ENCODE measurements at regions not wholly inside any gene's neighbourhood (a gene's known extent, or its start where the extent isn't known, plus 50 kb on each side); places are given as distances from the start of the nearest gene placed in this dataset.
A peak's percentile ranks its signal among the peaks of the same experiment; 100 is the strongest.

DNA sequence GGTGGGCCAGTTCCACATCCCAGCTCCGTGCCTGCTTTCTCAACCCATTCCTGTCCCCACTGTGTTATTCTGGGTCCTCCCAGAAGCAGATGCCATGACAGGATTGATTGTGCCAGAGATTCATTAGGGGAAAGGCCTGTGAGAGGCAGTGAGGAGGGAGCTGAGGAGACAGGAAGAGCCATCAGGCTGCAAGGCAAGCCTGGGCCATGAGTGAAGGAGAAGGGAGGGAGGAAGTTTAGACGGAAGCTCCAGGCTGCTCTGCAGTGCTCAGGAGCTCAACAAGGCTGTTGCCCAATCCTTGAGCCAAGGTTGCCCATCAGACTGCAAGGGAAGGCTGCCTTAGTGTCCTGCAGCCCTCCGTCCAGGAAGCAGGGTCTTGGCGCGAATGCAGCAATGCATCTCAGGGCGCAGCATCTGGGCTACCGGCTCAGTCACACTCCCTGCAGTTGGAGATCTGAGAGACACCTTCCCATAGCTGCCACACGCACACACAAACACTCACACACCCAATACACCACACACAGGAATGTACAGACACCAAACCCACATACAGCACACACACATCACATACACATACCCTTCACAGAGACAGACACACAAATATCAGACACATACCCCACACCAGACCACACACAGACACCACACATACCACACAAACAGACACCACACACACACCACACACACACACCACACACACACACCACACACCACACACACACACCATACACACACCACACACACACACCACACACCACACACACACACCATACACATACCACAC is 139.5 kb upstream of the NDUFV2 start:
- no peak for DNase-seq (ENCODE audit: low read depth, low spot score)
- H3K27ac ChIP-seq, result no peak overlapping the region

DNA sequence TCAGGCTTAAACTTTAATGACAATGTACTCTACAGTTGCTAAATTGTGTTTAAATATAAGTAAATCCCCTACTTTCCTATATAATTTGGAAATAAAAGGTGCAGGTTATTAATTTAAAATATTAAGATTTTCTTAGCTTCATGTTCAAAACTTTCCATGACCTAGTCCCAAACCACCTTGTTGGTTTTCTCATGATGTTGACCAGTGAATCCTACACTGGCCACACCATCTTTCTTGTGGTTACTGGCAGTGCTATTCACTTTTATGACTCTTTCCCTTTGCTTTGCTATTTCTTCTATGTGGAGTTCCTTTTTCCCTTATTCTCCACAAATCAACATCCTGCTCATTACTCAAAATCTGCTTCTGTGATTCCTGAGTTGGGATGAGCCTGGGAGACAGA is 138.6 kb upstream of the NDUFV2 start:
- DNase-seq (ENCODE audit: low read depth, low spot score), result no peak
- no peak overlapping the region for H3K27ac ChIP-seq

DNA sequence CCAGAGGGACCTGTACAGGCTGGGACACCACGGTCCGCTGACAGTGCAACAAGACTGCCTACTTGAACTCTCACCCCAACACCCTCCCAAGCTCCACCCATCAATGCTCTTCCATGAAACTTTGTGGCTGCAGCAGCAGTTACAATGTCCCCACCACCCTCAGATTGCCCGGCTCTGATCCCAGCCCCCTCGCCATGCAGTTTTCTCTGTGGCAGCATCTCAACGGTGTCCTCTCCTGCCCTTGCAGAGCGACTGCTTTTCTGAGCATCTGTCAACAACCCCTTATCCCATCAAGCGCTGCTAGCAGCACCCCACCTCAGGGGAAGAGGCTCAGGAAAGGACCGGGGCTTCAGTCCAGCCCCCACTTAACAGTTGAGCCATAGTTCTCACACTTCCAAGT is 137.1 kb upstream of the NDUFV2 start:
- DNase-seq (ENCODE audit: low read depth, low spot score), result no peak
- H3K27ac ChIP-seq, result no peak overlapping the region

DNA sequence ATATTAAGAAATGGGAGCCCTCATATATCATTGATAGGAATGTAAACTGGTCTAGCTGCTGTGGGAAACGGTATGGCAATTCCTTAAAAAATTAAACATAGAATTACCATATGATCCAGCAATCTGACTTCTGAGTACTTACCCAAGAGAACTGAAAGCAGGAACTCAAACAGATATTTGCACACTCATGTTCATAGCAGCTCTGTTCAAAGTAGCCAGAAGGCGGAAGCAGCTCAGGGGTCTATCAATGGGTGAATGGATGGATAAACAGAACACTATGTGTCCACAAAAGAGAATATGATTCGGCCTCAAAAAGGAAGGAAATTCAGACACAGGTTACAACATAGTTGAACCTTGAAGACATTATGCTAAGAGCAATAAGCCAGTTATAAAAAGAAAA is 135.7 kb upstream of the NDUFV2 start:
- H3K27ac ChIP-seq, result no peak overlapping the region
- no peak for DNase-seq (ENCODE audit: low read depth, low spot score)

DNA sequence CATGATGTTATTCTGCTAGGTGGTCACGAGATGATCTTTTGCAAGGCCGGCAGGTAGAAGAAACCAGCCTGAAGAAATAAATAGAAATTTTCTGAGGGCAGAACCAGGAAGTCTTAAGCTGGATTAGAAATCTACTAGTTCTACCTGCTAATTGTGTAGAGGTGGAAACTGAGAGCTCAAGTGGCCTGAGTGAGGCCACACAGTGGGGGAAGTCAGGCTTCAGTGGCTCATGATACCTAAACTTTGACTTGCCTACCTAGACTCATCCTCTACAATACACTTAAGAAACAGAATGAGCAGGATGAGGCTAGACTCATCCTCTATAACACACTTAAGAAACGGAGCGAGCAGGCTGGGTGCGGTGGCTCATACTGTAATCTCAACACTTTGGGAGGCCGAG is 134.9 kb upstream of the NDUFV2 start:
- no peak overlapping the region for H3K27ac ChIP-seq
- DNase-seq (ENCODE audit: low read depth, low spot score), result no peak

DNA sequence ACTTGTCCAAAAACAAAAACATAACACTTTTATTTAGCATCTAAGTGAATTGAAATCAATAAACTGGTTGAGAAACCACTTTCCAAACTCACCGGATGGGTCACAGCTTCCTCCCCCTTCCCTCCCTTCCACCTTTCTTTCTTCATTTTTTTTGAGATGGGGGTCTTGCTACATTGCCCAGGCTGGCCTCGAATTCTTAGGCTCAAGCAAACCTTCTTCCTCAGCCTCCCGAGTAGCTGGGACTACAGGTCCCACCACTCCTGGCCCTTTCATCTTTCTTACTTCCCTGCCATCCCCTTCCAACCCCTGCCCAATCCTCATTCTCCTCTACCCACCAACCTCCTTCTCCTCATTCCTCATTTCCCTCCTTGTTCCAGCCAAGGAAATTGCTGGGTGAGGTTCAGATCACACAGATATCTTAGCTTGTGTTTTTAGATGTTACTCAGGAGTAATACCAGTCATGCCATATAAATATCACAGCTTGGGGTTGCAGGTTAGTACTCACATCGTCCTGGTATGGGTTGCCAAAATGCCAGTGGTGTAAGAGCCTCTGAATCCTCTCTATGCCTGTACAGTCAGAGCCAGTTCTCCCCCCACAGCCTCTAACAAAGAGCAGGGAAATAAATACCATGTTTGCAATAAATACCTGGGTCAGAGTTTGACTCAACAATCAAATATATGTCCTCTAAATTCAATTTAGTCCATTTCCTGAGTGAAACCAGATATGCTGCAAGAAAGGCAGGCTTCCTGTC is 132.7 kb upstream of the NDUFV2 start:
- DNase-seq (ENCODE audit: low read depth, low spot score), result no peak
- H3K27ac ChIP-seq, result no peak overlapping the region

DNA sequence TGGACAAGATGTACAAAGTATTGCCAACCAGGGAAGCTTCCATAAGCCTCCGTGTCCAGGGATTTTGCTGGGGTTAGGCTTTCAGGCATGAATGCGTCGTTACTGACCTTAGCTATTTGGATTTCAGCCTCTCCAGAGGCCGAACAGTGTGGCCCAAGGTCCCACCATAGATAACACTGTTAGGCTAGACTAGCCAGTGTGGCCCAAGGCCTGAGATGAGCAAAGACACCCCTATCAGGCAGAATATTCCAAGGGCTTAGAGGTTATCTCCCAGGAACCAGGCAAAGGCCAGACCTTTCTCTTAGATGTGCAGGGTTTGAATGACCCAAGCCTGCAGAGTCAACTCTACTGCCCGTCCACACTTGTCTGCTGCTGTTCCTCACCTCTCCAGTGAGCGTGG is 131.7 kb upstream of the NDUFV2 start:
- H3K27ac ChIP-seq, result no peak overlapping the region
- DNase-seq (ENCODE audit: low read depth, low spot score), result no peak

DNA sequence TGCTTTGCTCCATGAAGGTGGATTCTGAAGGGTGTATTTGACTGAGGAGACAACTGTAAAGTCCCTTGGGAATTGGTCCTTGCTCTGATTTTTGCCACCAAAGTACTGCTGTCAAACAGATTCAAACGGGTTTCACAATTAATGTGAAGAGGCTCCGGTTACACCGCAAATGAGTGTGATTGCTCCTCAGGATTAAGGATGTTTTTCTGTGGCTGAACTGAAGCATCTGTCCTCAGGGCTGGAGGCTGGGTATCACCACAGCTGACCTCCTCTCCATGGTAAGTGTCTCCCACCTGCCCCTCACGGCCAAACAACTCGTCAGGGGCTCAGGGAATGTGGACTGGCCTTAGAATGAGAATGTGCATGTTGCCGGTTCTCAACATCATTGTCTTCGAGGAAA is 130.4 kb upstream of the NDUFV2 start:
- H3K27ac ChIP-seq, result no peak overlapping the region
- no peak for DNase-seq (ENCODE audit: low read depth, low spot score)

DNA sequence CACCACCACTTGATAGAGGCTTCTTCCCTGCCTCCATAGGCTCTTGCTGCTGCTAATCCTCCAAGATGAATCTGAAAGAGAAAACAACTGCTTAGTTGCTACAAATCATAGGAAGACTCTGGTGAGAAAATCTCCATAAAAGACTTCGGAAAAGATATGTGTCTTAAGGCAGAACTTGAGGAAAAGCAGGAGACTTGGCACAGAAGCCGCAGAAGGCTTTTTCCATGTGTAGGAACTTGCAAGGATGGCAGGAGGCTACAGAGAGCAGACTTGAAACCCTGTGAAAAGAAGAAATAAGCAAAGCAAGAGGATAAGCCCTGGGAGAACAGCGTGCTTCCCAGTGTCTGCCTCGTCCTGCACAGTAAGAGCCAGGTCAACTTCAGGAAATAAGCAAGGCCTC is 128.2 kb upstream of the NDUFV2 start:
- no peak for DNase-seq (ENCODE audit: low read depth, low spot score)
- H3K27ac ChIP-seq, result no peak overlapping the region

DNA sequence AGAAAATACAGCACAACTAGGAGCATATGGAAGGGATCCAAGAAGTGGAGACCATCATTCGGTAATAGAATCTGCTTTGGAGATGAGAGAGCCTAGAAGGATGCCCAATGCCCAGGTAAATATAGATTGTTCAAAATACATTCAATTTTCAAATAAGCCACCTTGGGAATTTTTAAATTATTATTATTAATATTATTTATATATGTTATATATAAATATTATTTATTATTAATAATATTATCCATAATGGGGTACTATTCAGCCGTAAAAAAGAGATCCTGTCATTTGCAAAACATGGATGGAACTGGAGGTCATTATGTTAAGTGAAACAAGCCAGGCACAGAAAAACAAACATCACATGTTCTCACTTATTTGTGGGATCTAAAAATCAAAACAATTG is 127.8 kb upstream of the NDUFV2 start:
- DNase-seq (ENCODE audit: low read depth, low spot score), result no peak
- no peak overlapping the region for H3K27ac ChIP-seq

DNA sequence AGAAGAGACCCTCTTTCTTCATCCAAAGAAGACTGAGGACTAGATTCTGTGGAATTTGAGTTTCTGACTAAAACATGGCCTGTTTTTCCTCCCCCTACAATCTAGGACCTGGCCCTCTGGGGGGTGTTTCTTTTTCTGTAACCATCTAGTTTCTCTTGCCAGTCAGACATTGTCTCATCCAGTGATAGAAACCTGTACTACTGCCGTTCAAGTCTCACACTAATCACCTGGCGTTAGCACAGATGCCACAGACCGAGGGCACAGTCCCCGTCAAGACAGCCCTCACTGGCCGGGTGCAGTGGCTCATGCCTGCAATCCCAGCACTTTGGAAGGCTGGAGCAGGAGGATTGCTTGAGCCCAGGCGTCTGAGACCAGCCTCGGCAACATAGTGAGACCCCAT is 126.9 kb upstream of the NDUFV2 start:
- no peak for DNase-seq (ENCODE audit: low read depth, low spot score)
- H3K27ac ChIP-seq, result no peak overlapping the region

DNA sequence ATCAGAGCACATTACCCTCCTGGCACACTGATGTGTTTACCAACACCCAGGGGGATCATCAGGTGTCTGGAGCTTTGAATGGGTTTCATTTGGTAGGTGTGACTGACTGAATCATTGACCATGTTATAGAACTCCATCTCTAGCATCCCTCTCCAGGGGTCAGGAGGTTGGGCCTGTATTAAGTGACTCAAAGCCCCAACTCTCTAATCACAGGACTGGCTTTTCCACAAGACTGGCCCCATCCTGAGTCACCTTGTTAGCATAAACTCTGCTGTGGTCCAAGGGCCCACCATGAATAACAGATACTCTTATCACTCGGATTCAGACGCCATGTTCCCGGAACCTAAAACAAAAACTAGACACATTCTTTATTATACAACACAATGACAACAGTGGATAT is 125.9 kb upstream of the NDUFV2 start:
- DNase-seq (ENCODE audit: low read depth, low spot score), result no peak

DNA sequence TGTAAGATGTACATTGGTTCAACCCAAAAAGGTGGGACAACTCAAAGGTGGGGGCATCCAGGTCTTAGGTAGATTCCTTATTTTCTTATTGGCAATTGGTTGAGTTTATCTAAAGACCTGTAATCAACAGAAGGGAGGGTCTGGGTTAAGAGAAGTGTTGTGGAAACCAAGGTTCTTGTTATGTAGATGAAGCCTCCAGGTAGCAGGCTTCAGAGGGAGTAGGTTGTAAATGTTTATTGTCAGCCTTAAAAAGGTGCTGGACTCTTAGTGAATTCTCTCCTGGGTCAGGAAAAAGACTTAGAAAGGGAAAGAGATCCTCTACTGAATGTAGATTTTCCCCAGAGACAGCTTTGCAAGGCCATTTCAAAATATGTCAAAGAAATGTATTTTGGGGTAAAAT is 125.3 kb upstream of the NDUFV2 start:
- H3K27ac ChIP-seq, result no peak overlapping the region
- DNase-seq (ENCODE audit: low read depth, low spot score), result no peak

More for the DNA sequence above, 125.9 kb upstream of the NDUFV2 start:
- no peak overlapping the region for H3K27ac ChIP-seq

DNA sequence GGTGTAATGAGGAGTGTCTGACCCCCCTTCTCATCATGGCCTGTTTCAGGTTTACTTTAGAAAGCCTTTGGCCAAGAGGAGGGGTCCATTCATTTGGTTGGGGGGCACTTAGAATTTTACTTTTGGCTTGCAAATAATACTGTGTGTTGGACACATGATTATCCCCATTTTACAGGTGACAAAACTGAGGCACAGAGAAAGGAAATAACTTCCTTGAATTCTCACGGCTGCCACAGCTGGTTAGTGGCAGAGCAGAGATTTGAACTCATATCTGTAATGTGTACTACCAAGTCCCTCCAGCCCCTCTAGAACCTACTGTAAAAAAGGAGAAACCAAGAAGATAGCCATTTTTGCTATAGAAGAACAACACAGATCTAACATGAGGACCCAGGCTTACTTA is 124.8 kb upstream of the NDUFV2 start:
- H3K27ac ChIP-seq, result no peak overlapping the region
- DNase-seq (ENCODE audit: low read depth, low spot score), result no peak

DNA sequence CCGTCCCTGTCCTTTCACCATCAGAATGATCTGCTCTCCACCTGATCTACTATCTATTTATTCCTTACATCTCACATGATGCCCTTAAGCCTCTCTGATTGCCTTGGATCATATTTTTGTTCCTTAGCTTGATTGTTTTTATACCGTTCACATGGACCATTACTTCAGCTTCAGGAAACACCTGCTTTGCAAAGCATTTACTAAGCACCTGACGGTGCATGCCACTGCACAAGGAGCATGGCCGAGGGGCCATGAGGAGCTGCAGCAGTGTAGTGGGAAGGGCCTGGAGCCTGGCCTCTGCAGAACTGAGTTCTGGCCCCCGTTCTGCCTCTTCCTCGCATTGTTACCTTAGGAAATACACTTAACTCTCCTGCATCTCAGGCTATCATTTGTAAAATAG is 124.1 kb upstream of the NDUFV2 start:
- DNase-seq (ENCODE audit: low read depth, low spot score), result no peak
- no peak overlapping the region for H3K27ac ChIP-seq

DNA sequence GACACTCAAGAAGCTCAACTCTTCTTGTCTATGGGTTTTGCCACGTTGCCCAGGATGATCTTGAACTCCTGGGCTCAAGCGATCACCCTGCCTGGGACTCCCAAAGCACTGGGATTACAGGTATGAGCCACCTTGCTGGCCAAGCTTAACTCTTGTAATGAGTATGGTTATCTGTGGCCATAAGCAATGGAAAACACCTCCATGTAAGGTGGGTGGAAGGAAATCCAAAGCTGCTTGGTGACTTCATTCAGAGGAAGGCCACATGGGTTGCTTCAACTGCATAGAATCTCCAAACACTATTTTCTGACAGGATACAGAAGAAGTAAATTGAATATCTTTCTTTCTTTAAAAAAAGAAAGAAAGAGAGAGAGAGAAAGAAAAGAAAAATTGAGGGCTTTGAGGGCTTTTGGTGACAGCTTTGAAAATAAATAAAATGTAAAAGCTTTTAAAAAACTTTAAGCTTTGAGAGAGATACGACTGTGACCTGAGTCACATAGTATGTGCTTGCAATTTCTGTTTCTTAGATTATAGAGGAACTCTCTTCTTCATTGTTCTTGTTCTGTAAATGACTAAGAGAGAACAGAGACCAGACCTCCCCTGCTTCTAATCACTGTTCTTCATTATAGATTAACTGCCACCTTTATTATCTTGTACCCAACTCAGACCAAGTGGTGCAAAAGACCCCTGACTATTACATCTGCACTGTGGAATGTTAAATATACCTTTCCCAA is 123.1 kb upstream of the NDUFV2 start:
- DNase-seq (ENCODE audit: low read depth, low spot score), result no peak
- no peak overlapping the region for H3K27ac ChIP-seq

DNA sequence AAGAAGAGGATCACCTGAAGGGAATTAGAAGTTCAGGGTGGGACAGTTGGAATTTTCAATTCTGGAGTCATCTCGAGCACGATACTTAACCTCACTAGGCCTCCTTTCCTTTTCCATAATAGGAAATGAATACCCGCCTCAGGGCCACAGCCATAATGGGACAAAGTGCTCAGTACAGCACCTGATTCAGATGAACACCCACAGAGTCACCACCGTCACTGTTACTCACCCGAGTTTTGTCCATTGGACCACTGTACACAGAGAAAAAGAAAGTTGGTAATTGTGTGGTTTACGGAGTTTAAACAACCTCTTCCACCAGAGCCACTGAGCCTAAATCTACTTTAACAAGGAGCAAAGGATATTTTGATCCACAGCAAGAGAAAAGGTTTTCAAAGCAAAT is 122.0 kb upstream of the NDUFV2 start:
- no peak for DNase-seq (ENCODE audit: low read depth, low spot score)
- no peak overlapping the region for H3K27ac ChIP-seq

DNA sequence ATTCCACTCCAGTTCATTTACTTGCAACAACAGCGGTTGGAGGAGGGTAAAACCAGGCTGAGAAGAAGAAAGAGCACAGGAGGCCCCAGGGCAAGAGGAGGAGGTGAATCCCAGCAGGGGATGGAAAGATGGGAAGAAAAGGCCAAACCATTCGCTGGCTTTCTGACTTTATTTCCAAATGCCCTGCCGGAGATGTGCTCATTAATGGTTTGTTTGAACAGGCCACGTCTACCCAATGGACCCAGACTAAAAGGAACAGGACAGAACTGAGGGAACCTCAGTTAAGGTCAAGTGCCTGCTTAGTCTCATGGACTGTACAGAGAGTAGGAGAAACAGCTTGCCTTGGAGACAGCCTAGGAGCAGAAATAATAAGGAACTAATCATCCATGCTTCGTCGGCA is 121.6 kb upstream of the NDUFV2 start:
- no peak overlapping the region for H3K27ac ChIP-seq
- DNase-seq (ENCODE audit: low read depth, low spot score), result no peak

DNA sequence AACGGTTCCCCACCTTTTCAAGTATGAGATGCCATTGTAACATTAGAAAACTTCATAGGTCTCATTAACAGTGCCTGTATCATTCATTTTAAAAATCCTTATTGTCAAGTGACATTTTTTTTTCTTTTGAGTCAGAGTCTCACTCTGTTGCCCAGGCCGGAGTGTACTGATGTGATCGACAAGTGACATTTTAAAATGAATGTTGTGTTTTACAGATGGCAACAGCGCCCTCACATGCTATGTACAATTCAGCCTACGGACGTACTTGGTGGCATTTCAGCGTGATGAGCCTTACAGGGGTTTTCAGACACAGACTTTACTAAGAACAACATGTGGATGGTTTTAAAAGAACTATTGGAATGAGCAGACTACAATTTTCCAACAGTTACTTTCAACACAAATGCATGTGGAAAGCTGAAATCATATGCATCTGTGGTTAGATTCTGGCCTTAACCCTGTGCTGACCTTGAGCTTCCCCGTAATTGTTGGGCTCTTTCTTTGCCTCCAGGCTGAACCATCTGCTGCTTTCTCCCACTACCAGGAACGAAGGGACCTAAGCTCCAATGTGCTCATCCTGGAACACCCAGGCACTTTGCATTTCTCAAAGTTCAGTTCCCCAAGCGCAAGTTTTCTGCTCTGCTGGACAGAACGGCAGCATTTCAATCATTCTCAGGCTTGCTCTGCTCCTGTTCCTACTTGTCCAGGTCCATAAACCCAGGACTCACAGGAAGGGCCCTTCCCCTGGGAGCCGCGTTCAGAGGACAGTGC is 119.9 kb upstream of the NDUFV2 start:
- DNase-seq (ENCODE audit: low read depth, low spot score), result no peak
- H3K27ac ChIP-seq, result peak overlapping the region; percentile 57

DNA sequence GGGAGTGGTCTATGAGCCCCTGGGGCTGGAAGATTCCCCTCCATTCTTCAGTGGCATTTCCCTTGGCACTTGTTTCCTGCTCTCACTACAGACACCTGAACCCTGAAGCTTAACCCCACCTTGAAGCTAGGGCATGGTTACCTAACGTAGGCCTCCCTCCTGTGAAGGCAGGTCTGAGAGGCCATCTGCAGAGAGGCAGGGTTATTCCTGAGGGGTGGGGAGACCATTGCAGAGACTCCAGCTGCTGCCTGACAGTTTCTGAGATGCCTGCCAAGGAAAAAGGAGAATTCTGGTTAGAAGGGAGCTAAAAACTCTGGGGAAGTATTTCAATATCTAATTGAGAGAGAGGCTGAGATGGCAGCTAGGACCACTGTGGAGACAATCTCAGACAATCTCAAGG is 119.3 kb upstream of the NDUFV2 start:
- DNase-seq (ENCODE audit: low read depth, low spot score), result no peak
- peak overlapping the region; percentile 57 for H3K27ac ChIP-seq
